ENCODE measurements at regions not wholly inside any gene's neighbourhood (a gene's known extent, or its start where the extent isn't known, plus 50 kb on each side); places are given as distances from the start of the nearest gene placed in this dataset.
"Not testable (repeated sequence)": the region's sequence is repeated elsewhere in the genome, so short reads cannot be mapped to it uniquely, and the experiment has no call there.

- DNase-seq: no peak
Measured at GRCh38 chr3:148532326-148532725, 165.4 kb upstream of the AGTR1 start.

DNA sequence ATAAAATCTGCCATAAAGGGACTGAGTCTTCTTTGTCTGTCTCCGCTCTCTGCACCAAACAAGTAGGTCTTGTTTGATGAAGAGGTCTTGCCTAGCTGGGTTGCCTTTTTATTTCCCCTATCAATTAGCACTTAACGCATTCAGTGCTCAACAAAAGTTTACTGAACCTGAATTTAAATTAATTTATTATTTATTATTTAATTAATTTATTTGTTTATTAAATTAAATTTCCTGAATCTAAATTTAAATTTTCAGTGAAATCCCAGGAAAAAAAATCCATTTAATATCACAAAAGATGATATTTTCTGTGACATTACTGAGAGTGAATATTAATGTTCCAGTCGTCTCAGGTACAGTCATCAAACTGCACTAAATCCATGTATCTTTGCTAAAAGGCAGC is 164.9 kb upstream of the AGTR1 start:
- no peak for DNase-seq

DNA sequence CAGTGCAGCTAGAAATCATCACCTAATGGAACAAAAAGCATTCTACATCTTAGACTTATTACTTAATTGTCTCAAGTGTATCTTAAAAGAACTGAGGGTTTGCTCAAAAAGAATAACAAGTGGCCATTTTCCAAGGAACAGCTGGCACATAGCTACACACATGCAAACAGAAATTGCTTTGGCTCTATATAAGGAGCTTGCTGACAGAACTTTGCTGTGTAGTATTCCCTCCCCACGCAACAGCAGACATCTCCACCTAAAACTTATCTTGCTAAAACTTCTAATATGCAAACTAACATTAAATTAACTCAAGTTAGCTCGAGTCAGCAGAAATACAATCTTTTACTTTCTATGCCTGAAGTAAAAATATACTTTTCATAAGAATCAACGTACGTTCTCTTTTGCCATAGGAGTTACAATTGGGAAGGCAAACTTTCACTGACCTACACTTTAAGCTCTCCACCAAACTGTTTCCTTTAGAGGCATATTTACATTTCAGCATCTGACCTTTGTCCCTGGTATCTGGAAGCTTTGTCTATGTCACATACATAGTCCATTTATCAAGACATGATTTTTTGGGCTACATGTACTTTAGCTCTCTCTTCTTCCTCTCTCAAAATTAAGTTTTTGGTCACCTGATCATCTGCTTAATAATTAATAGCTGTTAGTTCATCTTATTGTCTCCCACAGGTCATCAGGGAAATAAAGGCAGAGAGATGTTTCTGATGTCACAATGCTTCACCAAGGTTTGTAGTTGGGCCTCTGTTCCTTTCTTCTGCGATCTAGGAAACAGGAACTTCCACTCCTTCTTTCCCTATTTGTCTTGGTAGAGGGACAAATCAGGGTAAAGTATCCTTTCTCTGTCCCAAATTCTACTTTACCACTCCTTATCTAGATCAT is 163.4 kb upstream of the AGTR1 start:
- DNase-seq: no peak

DNA sequence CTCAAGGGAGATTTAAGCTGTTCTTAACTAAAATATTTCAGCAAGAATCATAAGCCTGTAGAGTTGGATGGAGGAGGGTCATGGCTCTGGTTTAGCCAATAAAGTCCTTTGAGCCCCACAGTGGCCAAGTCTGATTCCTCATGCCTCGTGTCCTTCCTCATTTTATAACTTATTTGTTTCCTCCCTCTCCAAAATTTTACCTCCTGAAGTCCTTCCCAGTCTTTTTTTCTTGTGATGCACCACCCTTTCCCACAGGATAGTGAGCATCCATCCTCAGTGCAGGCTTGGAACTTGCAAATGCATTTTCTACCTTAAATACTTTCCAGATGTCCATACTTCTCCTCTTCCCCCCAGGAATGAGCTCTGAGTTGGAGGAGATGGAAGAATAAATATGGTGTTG is 162.7 kb upstream of the AGTR1 start:
- no peak for DNase-seq

DNA sequence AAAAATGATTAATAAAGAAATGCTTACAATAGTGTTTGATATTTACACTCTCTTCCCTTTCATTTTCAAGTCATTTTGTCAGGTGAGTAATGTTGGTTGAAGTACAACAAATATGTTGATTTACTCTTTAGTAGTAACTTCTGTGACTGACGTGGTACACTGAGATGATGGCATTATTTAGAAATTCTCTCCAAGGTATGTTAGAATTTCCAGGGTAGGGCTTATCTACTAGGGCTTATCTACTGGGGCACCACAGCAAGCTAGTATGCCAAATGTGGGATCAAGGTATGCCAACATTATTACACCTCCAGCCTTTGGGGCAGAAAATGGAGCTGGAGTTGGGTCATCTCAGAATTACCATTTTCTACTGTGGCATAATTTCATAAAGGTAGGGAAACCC is 157.4 kb upstream of the AGTR1 start:
- DNase-seq: no peak

GRCh38 chr3:148540851-148541250 is 156.9 kb upstream of the AGTR1 start:
- DNase-seq: no peak

GRCh38 chr3:148546959-148547358 is 150.7 kb upstream of the AGTR1 start:
- no peak for DNase-seq

GRCh38 chr3:148551767-148552260 is 145.9 kb upstream of the AGTR1 start:
- no peak for DNase-seq

- no peak for DNase-seq
Measured at GRCh38 chr3:148554367-148554766, 143.3 kb upstream of the AGTR1 start.

- no peak for DNase-seq
Measured at GRCh38 chr3:148556664-148557063, 141.0 kb upstream of the AGTR1 start.

DNA sequence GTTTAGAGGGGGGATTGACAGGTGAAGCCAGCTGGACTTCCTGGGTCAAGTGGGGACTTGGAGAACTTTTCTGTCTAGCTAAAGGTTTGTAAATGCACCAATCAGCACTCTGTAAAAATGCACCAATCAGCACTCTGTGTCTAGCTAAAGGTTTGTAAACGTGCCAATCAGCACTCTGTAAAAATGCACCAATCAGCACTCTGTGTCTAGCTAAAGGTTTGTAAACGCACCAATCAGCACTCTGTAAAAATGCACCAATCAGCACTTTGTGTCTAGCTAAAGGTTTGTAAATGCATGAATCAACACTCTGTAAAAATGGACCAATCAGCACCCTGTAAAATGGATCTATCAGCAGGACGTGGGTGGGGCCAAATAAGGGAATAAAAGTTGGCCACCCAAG is 120.1 kb upstream of the AGTR1 start:
- not testable (repeated sequence) for DNase-seq

- no peak for DNase-seq
Measured at GRCh38 chr3:148582126-148582525, 115.6 kb upstream of the AGTR1 start.

- DNase-seq: no peak
Measured at GRCh38 chr3:148583793-148584192, 113.9 kb upstream of the AGTR1 start.

DNA sequence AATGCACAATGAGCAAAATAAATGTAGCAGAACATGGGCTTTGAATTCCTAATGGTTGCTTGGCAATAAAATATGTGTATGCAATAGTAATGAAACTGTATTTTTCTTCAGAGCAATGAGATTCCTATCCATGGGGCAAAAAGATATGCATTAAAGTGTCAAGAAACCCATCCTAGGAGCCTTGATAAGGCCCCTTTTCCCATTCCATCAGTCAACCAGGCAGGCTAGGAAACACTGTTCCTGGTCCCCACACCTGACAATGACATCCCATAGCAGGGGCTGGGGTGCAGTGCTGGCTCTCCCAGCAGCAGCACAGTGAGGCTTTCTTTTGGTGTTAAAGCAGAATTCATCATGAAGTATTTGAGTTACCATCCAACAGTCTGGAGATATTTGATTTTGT is 113.3 kb upstream of the AGTR1 start:
- DNase-seq: no peak

GRCh38 chr3:148585671-148586379 is 111.9 kb upstream of the AGTR1 start:
- DNase-seq: no peak

DNA sequence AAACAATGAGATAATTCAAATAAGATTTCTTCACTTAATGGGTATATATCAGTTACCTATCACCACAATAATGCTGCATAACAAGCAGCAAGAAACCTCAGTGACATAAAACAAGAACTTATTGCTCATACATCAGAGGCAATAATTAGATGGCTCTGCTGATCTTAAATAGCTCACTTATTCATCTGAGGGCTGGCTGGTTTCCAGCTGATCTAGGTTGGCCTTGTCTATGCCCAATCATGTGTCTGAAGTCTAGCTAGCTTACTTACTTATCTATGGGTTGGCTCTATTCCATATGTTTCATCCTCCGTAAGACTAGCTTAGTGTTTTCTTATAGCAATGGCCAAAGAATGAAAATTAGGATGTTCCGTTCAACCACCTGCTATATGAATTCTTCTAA is 109.4 kb upstream of the AGTR1 start:
- DNase-seq: no peak

DNA sequence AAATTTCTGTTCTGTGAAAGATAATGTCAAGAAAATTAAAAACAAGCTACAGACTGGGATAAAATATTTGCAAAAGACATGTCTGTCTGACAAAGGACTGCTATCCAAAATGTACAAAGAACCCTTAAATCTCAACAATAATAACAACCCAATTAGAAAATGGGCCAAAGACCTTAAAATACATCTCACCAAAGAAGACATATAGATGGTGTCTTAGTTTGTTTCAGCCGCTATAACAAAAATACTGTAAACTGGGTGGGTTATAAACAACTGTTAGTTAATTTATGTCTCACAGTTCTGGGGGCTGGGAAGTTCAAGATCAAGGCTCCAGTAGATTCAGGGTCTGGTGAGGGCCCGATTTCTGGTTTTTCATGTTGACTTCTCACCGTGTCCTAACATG is 106.2 kb upstream of the AGTR1 start:
- DNase-seq: no peak

- no peak for DNase-seq
Measured at GRCh38 chr3:148598619-148599018, 99.1 kb upstream of the AGTR1 start.

DNA sequence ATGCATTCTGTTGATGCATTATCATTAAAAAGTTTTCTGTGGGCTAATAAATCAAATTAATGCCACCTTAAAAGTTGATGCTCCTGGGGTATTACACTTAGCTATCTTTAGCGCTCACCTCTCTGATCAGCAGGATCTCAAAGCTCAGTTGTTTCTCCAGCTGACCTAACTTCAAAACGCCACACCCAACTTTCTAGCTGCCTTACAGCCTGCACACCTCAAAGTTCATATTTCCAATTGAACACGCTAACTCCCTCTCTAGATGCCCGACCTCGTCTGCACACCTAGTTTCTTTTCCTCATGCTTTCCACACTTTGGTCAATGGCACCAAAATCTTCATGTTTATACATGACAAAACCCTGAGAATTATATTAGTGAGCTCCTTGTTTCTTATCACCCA is 98.2 kb upstream of the AGTR1 start:
- no peak for DNase-seq

GRCh38 chr3:148600440-148600839 is 97.3 kb upstream of the AGTR1 start:
- no peak for DNase-seq

- no peak for DNase-seq
Measured at GRCh38 chr3:148600902-148601765, 96.6 kb upstream of the AGTR1 start.

GRCh38 chr3:148601766-148602685 is 95.7 kb upstream of the AGTR1 start:
- DNase-seq: no peak
